ENCODE measurements at regions not wholly inside any gene's neighbourhood (a gene's known extent, or its start where the extent isn't known, plus 50 kb on each side); places are given as distances from the start of the nearest gene placed in this dataset.

GRCh38 chr15:46879032-46879770 lies 838.1 kb upstream of the SEMA6D start:
- H3K4me3 ChIP-seq (ENCODE audit: low read depth, low read length, poor library complexity, severe bottlenecking): no peak overlapping the region
- H3K9me2 ChIP-seq (ENCODE audit: insufficient read depth, low read length): no peaks in the 10 kb centered on the region
- intact Hi-C loops (cut with micrococcal nuclease; ENCODE audit: unreplicated experiment): no loop called here
- TF ChIP-seq EZH2phosphoT487 (IDR thresholded peaks at IDR 0.05; ENCODE audit: borderline replicate concordance, low read depth, low read length) (no peak), CTCF (conservative IDR thresholded peaks at IDR 0.05; ENCODE audit: low read length) (no peak)
- no peaks in the 10 kb centered on the region for H3K79me2 ChIP-seq (ENCODE audit: insufficient read depth, low read depth, low read length)
- 0 out of 2 replicates have a peak, but pooled peaks cover 4% of the 10 kb centered on the region for H3K9me3 ChIP-seq (ENCODE audit: low read length)
- POLR2A ChIA-PET: interaction anchor here (0.6 kb wide), 1 partner anchor 144 kb away, joined by 3 read pairs; no protein-coding TSS in a partner anchor
- H3K36me3 ChIP-seq (ENCODE audit: insufficient read depth, low read length): no peaks in the 10 kb centered on the region
- H3K4me1 ChIP-seq (ENCODE audit: insufficient read depth, low read length, poor library complexity, severe bottlenecking): no peaks in the 10 kb centered on the region
- H3K4me2 ChIP-seq (ENCODE audit: low read length): no peak overlapping the region
- no TSS peak for BruUV-seq (replicated peaks)
- CTCF ChIA-PET (ENCODE audit: unreplicated experiment): no interaction called here
- no peak for DNase-seq (ENCODE audit: low spot score)
- H3K27ac ChIP-seq (ENCODE audit: low read depth, low read length, poor library complexity, severe bottlenecking): no peak overlapping the region
- no peak overlapping the region for H2AFZ ChIP-seq (ENCODE audit: low read length)
- H4K20me1 ChIP-seq (ENCODE audit: insufficient read depth, low read length): no peaks in the 10 kb centered on the region

GRCh38 chr15:46880791-46881190 lies 836.5 kb upstream of the SEMA6D start:
- intact Hi-C loops (cut with micrococcal nuclease; ENCODE audit: unreplicated experiment): no loop called here
- Histone ChIP-seq H3K9me3 (ENCODE audit: low read length) (no peaks in the 10 kb centered on the region), H2AFZ (ENCODE audit: low read length) (no peak overlapping the region), H3K4me2 (ENCODE audit: low read length) (no peak overlapping the region), H3K36me3 (ENCODE audit: insufficient read depth, low read length) (no peaks in the 10 kb centered on the region), H3K79me2 (ENCODE audit: insufficient read depth, low read depth, low read length) (no peaks in the 10 kb centered on the region), H3K9me2 (ENCODE audit: insufficient read depth, low read length) (no peaks in the 10 kb centered on the region), H3K27ac (ENCODE audit: low read depth, low read length, poor library complexity, severe bottlenecking) (no peak overlapping the region), H4K20me1 (ENCODE audit: insufficient read depth, low read length) (no peaks in the 10 kb centered on the region), H3K4me3 (ENCODE audit: low read depth, low read length, poor library complexity, severe bottlenecking) (no peak overlapping the region), H3K4me1 (ENCODE audit: insufficient read depth, low read length, poor library complexity, severe bottlenecking) (no peaks in the 10 kb centered on the region)
- POLR2A ChIA-PET: no interaction called here
- no peak for DNase-seq (ENCODE audit: low spot score)
- no TSS peak for BruUV-seq (replicated peaks)
- no peak for TF ChIP-seq CTCF (conservative IDR thresholded peaks at IDR 0.05; ENCODE audit: low read length)
- no peak for TF ChIP-seq EZH2phosphoT487 (IDR thresholded peaks at IDR 0.05; ENCODE audit: borderline replicate concordance, low read depth, low read length)
- CTCF ChIA-PET (ENCODE audit: unreplicated experiment): no interaction called here

- intact Hi-C loops (cut with micrococcal nuclease; ENCODE audit: unreplicated experiment): no loop called here
- Histone ChIP-seq H3K4me2 (ENCODE audit: low read length) (no peak overlapping the region), H3K27ac (ENCODE audit: low read depth, low read length, poor library complexity, severe bottlenecking) (no peak overlapping the region), H3K9me2 (ENCODE audit: insufficient read depth, low read length) (no peaks in the 10 kb centered on the region), H3K36me3 (ENCODE audit: insufficient read depth, low read length) (no peaks in the 10 kb centered on the region), H3K4me3 (ENCODE audit: low read depth, low read length, poor library complexity, severe bottlenecking) (no peak overlapping the region), H3K9me3 (ENCODE audit: low read length) (no peaks in the 10 kb centered on the region), H2AFZ (ENCODE audit: low read length) (no peak overlapping the region), H3K79me2 (ENCODE audit: insufficient read depth, low read depth, low read length) (no peaks in the 10 kb centered on the region), H3K4me1 (ENCODE audit: insufficient read depth, low read length, poor library complexity, severe bottlenecking) (no peaks in the 10 kb centered on the region), H4K20me1 (ENCODE audit: insufficient read depth, low read length) (no peaks in the 10 kb centered on the region)
- no peak for TF ChIP-seq EZH2phosphoT487 (IDR thresholded peaks at IDR 0.05; ENCODE audit: borderline replicate concordance, low read depth, low read length)
- no peak for TF ChIP-seq CTCF (conservative IDR thresholded peaks at IDR 0.05; ENCODE audit: low read length)
- ChIA-PET POLR2A (interaction anchor here (0.6 kb wide), 1 partner anchor 1331 kb away, joined by 3 read pairs; no protein-coding TSS in a partner anchor), CTCF (ENCODE audit: unreplicated experiment) (no interaction called here)
- DNase-seq (ENCODE audit: low spot score): no peak
- no TSS peak for BruUV-seq (replicated peaks)
These were observed 824.6 kb upstream of the SEMA6D start for GRCh38 chr15:46892621-46893160.

Measured in OCI-LY7 (cell line).